ENCODE measurements at regions not wholly inside any gene's neighbourhood (a gene's known extent, or its start where the extent isn't known, plus 50 kb on each side); places are given as distances from the start of the nearest gene placed in this dataset.

- no peak for DNase-seq (ENCODE audit: low read depth in 2 of 2, low spot score in 1 of 2)
Measured at GRCh38 chr6:37105148-37106050, 64.6 kb upstream of the PIM1 start.

DNA sequence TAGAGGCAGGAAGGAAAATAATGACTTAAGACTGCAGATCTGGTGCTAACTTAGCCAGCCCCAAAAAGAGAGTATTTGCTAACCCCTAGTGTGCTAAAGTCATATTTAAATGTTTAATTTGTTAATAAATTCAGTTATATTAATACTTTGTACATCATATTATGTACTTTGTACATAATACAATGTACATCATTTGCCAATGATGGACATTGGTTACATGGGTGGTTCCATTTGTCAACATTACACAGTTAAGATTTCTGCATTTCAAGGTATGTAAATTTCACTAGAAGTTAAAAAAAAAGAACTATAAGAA is 63.9 kb upstream of the PIM1 start:
- no peak for DNase-seq (ENCODE audit: low read depth in 2 of 2, low spot score in 1 of 2)

DNA sequence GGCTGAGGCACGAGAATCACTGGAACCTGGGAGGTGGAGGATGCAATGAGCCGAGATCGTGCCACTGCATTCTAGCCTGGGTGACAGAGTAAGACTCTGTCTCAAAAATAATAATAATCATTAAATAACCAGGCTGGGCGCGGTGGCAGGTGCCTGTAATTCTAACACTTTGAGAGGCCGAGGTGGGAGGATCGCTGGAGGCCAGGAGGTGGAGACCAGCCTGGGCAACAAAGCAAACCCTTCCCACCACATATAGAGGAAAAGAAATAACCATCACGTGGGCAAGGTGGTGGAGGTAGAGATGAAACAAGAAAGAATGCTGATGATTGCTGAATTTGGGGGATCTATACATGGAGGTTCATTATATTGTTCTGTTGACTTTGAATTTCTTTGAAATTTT is 63.4 kb upstream of the PIM1 start:
- DNase-seq (ENCODE audit: low read depth in 2 of 2, low spot score in 1 of 2): no peak

GRCh38 chr6:37106982-37107491 is 62.9 kb upstream of the PIM1 start:
- no peak for DNase-seq (ENCODE audit: low read depth in 2 of 2, low spot score in 1 of 2)

- DNase-seq (ENCODE audit: low read depth in 2 of 2, low spot score in 1 of 2): no peak
Measured at GRCh38 chr6:37109714-37110499, 60.0 kb upstream of the PIM1 start.

DNA sequence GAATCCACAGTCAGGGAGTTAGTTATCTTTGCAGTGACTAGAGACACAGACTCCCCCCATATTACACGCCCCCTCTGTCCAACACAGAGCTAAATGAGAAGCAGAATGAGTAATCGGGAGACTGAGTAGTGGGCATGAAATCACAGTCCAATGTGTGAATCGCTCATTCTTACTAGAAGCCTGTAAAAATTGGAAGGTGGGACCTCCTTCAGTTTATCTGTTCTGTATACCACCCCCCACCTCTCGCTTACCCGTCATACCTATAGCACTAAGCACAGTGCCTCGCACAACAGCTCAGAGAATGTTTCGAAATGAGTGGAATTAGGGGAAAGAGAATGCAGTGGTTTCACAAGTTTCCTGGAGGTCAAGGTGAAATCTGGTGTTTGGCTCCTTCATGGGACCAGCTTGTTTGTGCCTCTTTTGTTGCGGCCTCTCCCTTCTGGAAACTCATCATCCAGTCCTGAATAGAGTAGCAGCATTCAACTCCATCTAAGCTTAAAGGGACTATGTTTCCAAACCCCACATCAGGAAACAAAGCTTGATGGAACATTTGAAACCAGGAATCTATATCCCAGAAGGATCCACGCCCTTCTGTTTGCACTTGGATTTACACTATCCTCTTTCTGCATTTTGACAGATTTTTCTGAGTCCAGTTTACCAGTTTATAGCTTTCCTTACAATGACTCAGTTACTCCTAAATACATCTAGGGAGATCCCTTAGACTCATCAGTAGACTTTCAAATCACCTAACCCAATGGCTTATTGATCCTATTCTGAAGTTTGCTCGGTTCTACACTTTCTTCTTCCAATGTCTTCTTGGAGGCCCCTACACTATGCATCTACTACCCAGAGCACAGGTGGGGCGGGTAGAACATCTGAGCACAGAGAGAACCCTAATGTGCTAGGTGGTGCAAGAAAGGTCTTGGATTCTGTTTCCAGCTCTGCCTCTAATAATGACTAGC is 59.2 kb upstream of the PIM1 start:
- no peak for DNase-seq (ENCODE audit: low read depth in 2 of 2, low spot score in 1 of 2)

DNA sequence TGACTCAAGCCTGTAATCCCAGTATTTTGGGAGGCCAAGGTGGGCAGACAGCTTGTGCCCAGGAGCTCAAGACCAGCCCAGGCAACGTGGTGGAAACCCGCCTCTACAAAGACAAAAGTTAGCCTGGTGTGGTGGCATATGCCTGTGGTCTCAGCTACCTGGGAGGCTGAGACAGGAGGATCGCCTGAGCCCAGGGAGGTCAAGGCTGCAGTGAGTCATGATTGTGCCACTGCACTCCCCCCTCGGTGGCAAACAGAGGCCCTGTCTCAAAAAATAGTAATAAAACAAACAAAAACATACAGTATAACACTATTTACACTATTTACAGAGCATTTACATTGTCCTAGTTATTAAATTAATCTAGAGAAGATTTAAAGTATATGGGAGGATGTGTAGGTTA is 56.0 kb upstream of the PIM1 start:
- no peak for DNase-seq (ENCODE audit: low read depth in 2 of 2, low spot score in 1 of 2)

DNA sequence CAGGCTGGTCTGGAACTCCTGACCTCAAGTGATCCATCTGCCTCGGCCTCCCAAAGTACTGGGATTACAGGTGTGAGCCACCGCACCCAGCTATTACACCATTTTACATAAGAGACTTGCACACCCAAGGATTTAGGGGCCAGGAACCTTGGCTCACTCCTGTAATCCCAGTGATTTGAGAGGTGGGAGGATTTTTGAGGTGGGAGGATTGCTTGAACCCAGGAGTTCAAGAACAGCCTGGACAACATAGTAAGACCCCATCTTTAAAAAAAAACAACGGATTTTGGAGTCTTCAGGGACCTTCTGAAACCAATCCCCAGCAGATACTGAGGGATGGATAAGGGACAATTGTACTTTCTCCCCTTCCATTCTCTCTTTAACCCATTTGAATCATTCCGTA is 55.3 kb upstream of the PIM1 start:
- DNase-seq (ENCODE audit: low read depth in 2 of 2, low spot score in 1 of 2): no peak

GRCh38 chr6:37115236-37115895 is 54.6 kb upstream of the PIM1 start:
- DNase-seq (ENCODE audit: low read depth in 2 of 2, low spot score in 1 of 2): no peak

- no peak for DNase-seq (ENCODE audit: low read depth in 2 of 2, low spot score in 1 of 2)
Measured at GRCh38 chr6:37116326-37116725, 53.6 kb upstream of the PIM1 start.

DNA sequence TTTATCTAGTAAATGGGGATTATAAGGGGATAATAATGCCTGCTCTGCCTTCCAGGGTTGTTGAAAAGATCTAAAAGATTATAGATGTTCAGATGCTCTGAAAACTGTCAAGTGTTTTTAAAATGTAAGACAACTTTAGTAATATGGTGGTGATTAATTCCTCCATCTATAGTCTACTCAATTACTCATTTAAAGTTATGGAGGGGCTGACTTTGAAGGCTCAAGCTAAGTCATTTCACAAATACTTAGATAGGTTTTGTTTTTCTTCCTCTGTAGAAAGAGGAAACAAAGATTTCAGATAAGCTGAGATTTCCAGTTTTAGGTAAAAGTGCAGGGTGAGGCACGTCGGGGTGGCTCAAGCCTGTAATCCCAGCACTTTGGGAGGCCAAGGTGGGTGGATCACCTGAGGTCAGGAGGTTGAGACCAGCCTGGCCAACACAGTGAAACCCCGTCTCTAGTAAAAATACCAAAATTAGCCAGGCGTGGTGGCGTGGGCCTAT is 50.5 kb upstream of the PIM1 start:
- no peak for DNase-seq (ENCODE audit: low read depth in 2 of 2, low spot score in 1 of 2)

Measured in stimulated activated CD8-positive, alpha-beta memory T cell treated with anti-CD3 and anti-CD28 coated beads, Interleukin-4, amount 100 ng/mL, for 1 hour (primary cell).